ENCODE measurements at regions not wholly inside any gene's neighbourhood (a gene's known extent, or its start where the extent isn't known, plus 50 kb on each side); places are given as distances from the start of the nearest gene placed in this dataset.

- TF ChIP-seq CTCF (IDR thresholded peaks at IDR 0.05) = no peak
- no peak for TF ChIP-seq POLR2AphosphoS5 (IDR thresholded peaks at IDR 0.05)
- TF ChIP-seq POLR2A (IDR thresholded peaks at IDR 0.05) = no peak
- TF ChIP-seq EP300 (IDR thresholded peaks at IDR 0.05) = no peak
These were observed 50.2 kb upstream of the NID2 start for GRCh38 chr14:52119030-52119429.
